Adrenal gland (tissue), 9 donors: ENCODE measurements at regions not wholly inside any gene's neighbourhood (a gene's known extent, or its start where the extent isn't known, plus 50 kb on each side); places are given as distances from the start of the nearest gene placed in this dataset.

Experiments
- DNase-seq, 7 donors: peaks; one replicate each; pipeline ENCODE4 v3.0.0-alpha.2; 2019 to 2020
- H3K27ac ChIP-seq, 5 donors: fragments of 200-600 bp; sonication (generic) in 4 of 5; 1 replicate in 3 of 5; 2 replicates in 2 of 5; pipeline versions ENCODE4 v1.5.1 to v1.8.0; 2016 to 2020; ENCODE audit warnings: mild to moderate bottlenecking in 1 of 5
- H3K27me3 ChIP-seq: fragments of 200-600 bp; 2 replicates; pipeline ENCODE4 v1.8.0; 2021
- H3K36me3 ChIP-seq, 2 donors: fragments of 200-600 bp; replicated peaks in 1 of 2; 1 replicate in 1 of 2; 2 replicates in 1 of 2; pipeline versions ENCODE4 v1.5.1 to v1.8.0; 2018 to 2022
- H3K4me1 ChIP-seq, 2 donors: fragments of 200-600 bp; replicated peaks in 1 of 2; 1 replicate in 1 of 2; 2 replicates in 1 of 2; pipeline versions ENCODE4 v1.5.1 to v1.8.0; 2018 to 2021
- H3K4me3 ChIP-seq, 4 donors: fragments of 200-600 bp; sonication (generic) in 3 of 4; one replicate each; pipeline ENCODE4 v1.5.1; 2016 to 2018
- H3K9me3 ChIP-seq, 3 donors: fragments of 200-600 bp; sonication (generic) in 1 of 3; replicated peaks in 1 of 3; 1 replicate in 2 of 3; 2 replicates in 1 of 3; pipeline versions ENCODE4 v1.5.1 to v1.8.0; 2016 to 2021
- CTCF ChIP-seq, 6 experiments: fragments of 450-650 bp in 4 of 6; fragments of 200-600 bp in 2 of 6; sonication (generic) in 1 of 6; IDR thresholded peaks; 1 replicate in 5 of 6; 2 replicates in 1 of 6; pipeline versions ENCODE4 v1.5.1 to v1.8.0; 2016 to 2021; ENCODE audit warnings: antibody characterized with exemption in 6 of 6, mild to moderate bottlenecking in 2 of 6, moderate library complexity in 1 of 6
- POLR2A ChIP-seq, 2 donors: fragments of 450-650 bp; IDR thresholded peaks; one replicate each; pipeline ENCODE4 v1.6.1; 2017; ENCODE audit warnings: antibody characterized with exemption in 2 of 2, mild to moderate bottlenecking in 2 of 2, moderate library complexity in 1 of 2
- WGBS, 4 donors: extraction: QIAGEN DNeasy Blood & Tissue Kit in 2 of 4; methylation state at CpG; one replicate each; pipeline versions ENCODE4 v1.1.5 to v1.1.7; 2013 to 2017; 5-methylcytosine and 5-hydroxymethylcytosine counted together
- intact Hi-C, 2 donors: fragments of 100-400 bp; cut with DNase I; formaldehyde crosslinking; loops; one replicate each; pipeline versions ENCODE4 v1.14.1 to v1.15.0; 2022 to 2023
- donor health status: healthy with polysubstance abuse.
- donor health status: Bipolar disorder and iron deficiency.
- donor health status: DM: yes; HTN: yes; CAD: no.
- donor health status: DM: no; HTN: no; CAD: no.
- donor health status: DM: no; HTN: no; CAD: no.

GRCh38 chr3:152970851-152971250 is 135.9 kb downstream of the P2RY1 start:
- WGBS, 4 donors, result 80 to 88% (median 86%) methylated on average over 4 of the region's 4 CpGs
- DNase-seq, result no peak
- TF ChIP-seq CTCF (IDR thresholded peaks at IDR 0.05) (no peak), POLR2A (IDR thresholded peaks at IDR 0.05) (no peak)
- Histone ChIP-seq H3K36me3 (no peaks in the 10 kb centered on the region), H3K4me1 (no peaks in the 10 kb centered on the region), H3K4me3 (no peak overlapping the region), H3K27me3 (no peaks in the 10 kb centered on the region), H3K9me3 (peaks cover 0 to 4% (median 0%) of the 10 kb centered on the region in 3 donors), H3K27ac (no peak overlapping the region)
- intact Hi-C loops, result no loop called here

- 74 to 87% (median 79%) methylated on average over 4 of the region's 4 CpGs for WGBS, 4 donors
- H3K4me3 ChIP-seq, result no peak overlapping the region
- intact Hi-C loops, result no loop called here
- no peaks in the 10 kb centered on the region for H3K27me3 ChIP-seq
- H3K4me1 ChIP-seq, result no peaks in the 10 kb centered on the region
- peaks cover 0 to 3% (median 0%) of the 10 kb centered on the region in 3 donors for H3K9me3 ChIP-seq
- H3K36me3 ChIP-seq, result no peaks in the 10 kb centered on the region
- DNase-seq, result no peak
- TF ChIP-seq POLR2A (IDR thresholded peaks at IDR 0.05) (no peak), CTCF (IDR thresholded peaks at IDR 0.05) (no peak)
- no peak overlapping the region for H3K27ac ChIP-seq
These were observed 136.9 kb downstream of the P2RY1 start for GRCh38 chr3:152971880-152972279.

- Histone ChIP-seq H3K4me1 (no peaks in the 10 kb centered on the region), H3K4me3 (no peak overlapping the region), H3K27ac (no peak overlapping the region), H3K27me3 (no peaks in the 10 kb centered on the region), H3K9me3 (no peaks in the 10 kb centered on the region), H3K36me3 (no peaks in the 10 kb centered on the region)
- intact Hi-C loops, result no loop called here
- DNase-seq, result no peak
- no peak for TF ChIP-seq POLR2A (IDR thresholded peaks at IDR 0.05)
- no peak for TF ChIP-seq CTCF (IDR thresholded peaks at IDR 0.05)
- WGBS, 4 donors, result 44 to 85% (median 76%) methylated on average over 1 of the region's 1 CpG
These were observed 138.6 kb downstream of the P2RY1 start for GRCh38 chr3:152973575-152973974.

- 59 to 78% (median 61%) methylated on average over 2 of the region's 2 CpGs for WGBS, 4 donors
- intact Hi-C loops, result no loop called here
- Histone ChIP-seq H3K9me3 (no peaks in the 10 kb centered on the region), H3K4me3 (no peak overlapping the region), H3K36me3 (no peaks in the 10 kb centered on the region), H3K27me3 (peaks cover 4% of the 10 kb centered on the region), H3K4me1 (no peaks in the 10 kb centered on the region), H3K27ac (no peak overlapping the region)
- no peak for DNase-seq
- TF ChIP-seq CTCF (IDR thresholded peaks at IDR 0.05) (no peak), POLR2A (IDR thresholded peaks at IDR 0.05) (no peak)
These were observed 141.3 kb downstream of the P2RY1 start for GRCh38 chr3:152976239-152976638.
